ENCODE measurements at regions not wholly inside any gene's neighbourhood (a gene's known extent, or its start where the extent isn't known, plus 50 kb on each side); places are given as distances from the start of the nearest gene placed in this dataset.

- no peaks in the 10 kb centered on the region for H3K9me3 Mint-ChIP-seq
- ChIA-PET POLR2A (interaction anchor here (0.7 kb wide), 1 partner anchor 375 kb away, joined by 7 read pairs; no protein-coding TSS in a partner anchor), CTCF (interaction anchor here (2.4 kb wide), 1 partner anchor 382 kb away, joined by 8 read pairs; no protein-coding TSS in a partner anchor)
- H3K4me1 Mint-ChIP-seq, result peaks cover 7% of the 10 kb centered on the region
- no peak for TF ChIP-seq CTCF (IDR thresholded peaks at IDR 0.05)
- intact Hi-C loops (cut with micrococcal nuclease), result loop anchor here (10.0 kb wide), 1 partner anchor 282 kb away; no protein-coding TSS in a partner anchor
- no peak overlapping the region for H3K4me3 Mint-ChIP-seq
- no peaks in the 10 kb centered on the region for H3K36me3 Mint-ChIP-seq (ENCODE audit: low read depth)
- peaks cover 19% of the 10 kb centered on the region for H3K27me3 Mint-ChIP-seq
- DNase-seq (no peak), ATAC-seq (ENCODE audit: low read depth) (no peak)
- H3K27ac Mint-ChIP-seq, result no peak overlapping the region
Observed at GRCh38 chr10:116792817-116793216, 50.5 kb upstream of the HSPA12A start.

GRCh38 chr10:116796469-116796868 is 52.8 kb upstream of the ENO4 start:
- ChIA-PET CTCF (interaction anchor here (0.6 to 5.2 kb wide), 10 partner anchors 9 to 384 kb away, joined by 3 to 89 read pairs (median 6); no protein-coding TSS in a partner anchor), POLR2A (no interaction called here)
- Mint-ChIP-seq H3K27ac (no peak overlapping the region), H3K4me1 (no peaks in the 10 kb centered on the region), H3K4me3 (no peak overlapping the region), H3K36me3 (ENCODE audit: low read depth) (no peaks in the 10 kb centered on the region), H3K27me3 (peaks cover 10% of the 10 kb centered on the region), H3K9me3 (no peaks in the 10 kb centered on the region)
- intact Hi-C loops (cut with micrococcal nuclease), result loop anchor here (10.0 kb wide), 1 partner anchor 278 kb away; no protein-coding TSS in a partner anchor
- TF ChIP-seq CTCF (IDR thresholded peaks at IDR 0.05), result no peak
- DNase-seq (no peak), ATAC-seq (ENCODE audit: low read depth) (no peak)

GRCh38 chr10:116796910-116797513 is 52.3 kb upstream of the ENO4 start:
- Mint-ChIP-seq H3K27me3 (peaks cover 6% of the 10 kb centered on the region), H3K9me3 (no peaks in the 10 kb centered on the region), H3K4me3 (no peak overlapping the region), H3K27ac (no peak overlapping the region), H3K4me1 (no peaks in the 10 kb centered on the region), H3K36me3 (ENCODE audit: low read depth) (no peaks in the 10 kb centered on the region)
- CTCF ChIA-PET, result interaction anchor here (0.6 to 5.2 kb wide), 10 partner anchors 9 to 383 kb away, joined by 3 to 89 read pairs (median 4); partner anchors contain the start of gene SHTN1
- ATAC-seq (ENCODE audit: low read depth) (no peak), DNase-seq (peak; percentile 31)
- TF ChIP-seq CTCF (IDR thresholded peaks at IDR 0.05), result no peak
- POLR2A ChIA-PET, result no interaction called here
- intact Hi-C loops (cut with micrococcal nuclease), result loop anchor here (1.0 to 10.0 kb wide), 4 partner anchors 51 to 378 kb away; no protein-coding TSS in a partner anchor

GRCh38 chr10:116798859-116799258 is 50.4 kb upstream of the ENO4 start:
- Mint-ChIP-seq H3K9me3 (no peaks in the 10 kb centered on the region), H3K27me3 (no peaks in the 10 kb centered on the region), H3K4me1 (no peaks in the 10 kb centered on the region), H3K27ac (no peak overlapping the region), H3K36me3 (ENCODE audit: low read depth) (no peaks in the 10 kb centered on the region), H3K4me3 (no peak overlapping the region)
- intact Hi-C loops (cut with micrococcal nuclease), result loop anchor here (10.0 kb wide), 1 partner anchor 276 kb away; no protein-coding TSS in a partner anchor
- ChIA-PET CTCF (interaction anchor here (1.9 to 2.1 kb wide), 2 partner anchors 369 to 376 kb away, joined by 5 to 15 read pairs; no protein-coding TSS in a partner anchor), POLR2A (no interaction called here)
- DNase-seq (no peak), ATAC-seq (ENCODE audit: low read depth) (no peak)
- no peak for TF ChIP-seq CTCF (IDR thresholded peaks at IDR 0.05)

Data from activated B cell treated with CpG ODN at 0.5 μM for 24 hours (primary cell).